GM21515 (cell line): ENCODE measurements at regions not wholly inside any gene's neighbourhood (a gene's known extent, or its start where the extent isn't known, plus 50 kb on each side); places are given as distances from the start of the nearest gene placed in this dataset.
"Not testable (repeated sequence)": the region's sequence is repeated elsewhere in the genome, so short reads cannot be mapped to it uniquely, and the experiment has no call there.

Source experiments
- ATAC-seq: cut with Tn5 transposase; IDR thresholded peaks from one replicate; pipeline ENCODE4 v1.9.1; 2021; ENCODE audit not compliant: unreplicated experiment

GRCh38 chr16:75780669-75781068 is 54.4 kb upstream of the CPHXL start:
- ATAC-seq, result no peak

GRCh38 chr16:75781683-75782343 is 55.5 kb upstream of the CPHXL start:
- no peak for ATAC-seq

GRCh38 chr16:75787440-75787839 is 61.1 kb upstream of the CPHXL start:
- no peak for ATAC-seq

- no peak for ATAC-seq
Observed at GRCh38 chr16:75789237-75789636, 62.9 kb upstream of the CPHXL start.

- ATAC-seq, result no peak
Observed at GRCh38 chr16:75792771-75793492, 66.6 kb upstream of the CPHXL start.

- no peak for ATAC-seq
Observed at GRCh38 chr16:75793641-75794040, 67.4 kb upstream of the CPHXL start.

- no peak for ATAC-seq
Observed at GRCh38 chr16:75794426-75794825, 68.1 kb upstream of the CPHXL start.

- ATAC-seq, result no peak
Observed at GRCh38 chr16:75798714-75799113, 72.4 kb upstream of the CPHXL start.

GRCh38 chr16:75801307-75801706 is 75.0 kb upstream of the CPHXL start:
- no peak for ATAC-seq

- ATAC-seq, result no peak
Observed at GRCh38 chr16:75803753-75804152, 77.5 kb upstream of the CPHXL start.

GRCh38 chr16:75804368-75804767 is 78.1 kb upstream of the CPHXL start:
- no peak for ATAC-seq

- no peak for ATAC-seq
Observed at GRCh38 chr16:75805946-75806345, 79.7 kb upstream of the CPHXL start.

- no peak for ATAC-seq
Observed at GRCh38 chr16:75806487-75806886, 80.2 kb upstream of the CPHXL start.

GRCh38 chr16:75810342-75810741 is 84.1 kb upstream of the CPHXL start:
- ATAC-seq, result no peak

- ATAC-seq, result no peak
Observed at GRCh38 chr16:75811020-75811634, 84.8 kb upstream of the CPHXL start.

- no peak for ATAC-seq
Observed at GRCh38 chr16:75818491-75818890, 92.2 kb upstream of the CPHXL start.

GRCh38 chr16:75820672-75821071 is 94.4 kb upstream of the CPHXL start:
- no peak for ATAC-seq

GRCh38 chr16:75821117-75821516 is 94.8 kb upstream of the CPHXL start:
- ATAC-seq, result no peak

- not testable (repeated sequence) for ATAC-seq
Observed at GRCh38 chr16:75825750-75826149, 99.5 kb upstream of the CPHXL start.

GRCh38 chr16:75827372-75828038 is 101.2 kb upstream of the CPHXL start:
- ATAC-seq, result not testable (repeated sequence)

GRCh38 chr16:75833385-75833784 is 107.1 kb upstream of the CPHXL start:
- not testable (repeated sequence) for ATAC-seq
